GM19324 (cell line): ENCODE measurements at regions not wholly inside any gene's neighbourhood (a gene's known extent, or its start where the extent isn't known, plus 50 kb on each side); places are given as distances from the start of the nearest gene placed in this dataset.

Source experiments
- ATAC-seq: cut with Tn5 transposase; IDR thresholded peaks from one replicate; pipeline ENCODE4 v1.9.1; 2021; ENCODE audit warnings: mild to moderate bottlenecking, moderate library complexity; ENCODE audit not compliant: unreplicated experiment, low FRiP score

DNA sequence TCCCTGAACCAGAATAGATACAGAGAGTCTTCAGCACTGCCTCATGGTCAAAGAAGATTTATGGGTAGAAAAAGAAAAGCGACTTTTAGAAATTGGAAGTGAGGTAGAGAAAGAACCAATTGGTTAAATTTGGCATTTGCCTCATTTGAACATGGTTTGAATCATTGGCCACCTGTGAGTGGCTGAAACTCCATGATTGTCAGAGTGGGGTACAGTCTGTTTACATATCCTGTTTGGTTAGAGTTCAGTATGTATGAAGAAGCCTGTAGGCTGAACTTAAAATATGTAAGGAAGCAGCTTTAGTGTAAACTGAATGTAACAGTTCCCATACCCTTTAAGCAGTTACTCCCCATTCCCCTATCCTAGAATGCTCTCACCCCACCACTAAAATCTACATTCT, 76.0 kb upstream of the CTSO start:
- ATAC-seq: no peak

DNA sequence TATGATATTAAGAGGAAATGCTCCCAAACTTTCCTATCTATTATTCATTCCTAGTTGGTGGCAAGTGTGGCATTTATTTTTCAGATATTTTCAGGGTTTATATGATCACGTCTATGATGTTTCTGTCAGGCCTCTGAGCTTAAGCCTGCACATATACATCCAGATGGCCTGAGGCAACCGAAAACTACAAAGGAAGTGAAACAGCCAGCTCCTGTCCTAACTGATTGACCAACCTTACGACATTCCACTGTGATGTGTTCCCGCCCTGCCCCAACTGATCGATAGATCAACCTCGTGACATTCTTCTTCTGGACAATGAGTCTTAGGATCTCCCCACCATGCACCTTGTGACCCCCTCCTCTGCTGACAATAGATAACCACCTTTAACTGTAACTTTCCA, 67.6 kb upstream of the CTSO start:
- ATAC-seq: no peak

DNA sequence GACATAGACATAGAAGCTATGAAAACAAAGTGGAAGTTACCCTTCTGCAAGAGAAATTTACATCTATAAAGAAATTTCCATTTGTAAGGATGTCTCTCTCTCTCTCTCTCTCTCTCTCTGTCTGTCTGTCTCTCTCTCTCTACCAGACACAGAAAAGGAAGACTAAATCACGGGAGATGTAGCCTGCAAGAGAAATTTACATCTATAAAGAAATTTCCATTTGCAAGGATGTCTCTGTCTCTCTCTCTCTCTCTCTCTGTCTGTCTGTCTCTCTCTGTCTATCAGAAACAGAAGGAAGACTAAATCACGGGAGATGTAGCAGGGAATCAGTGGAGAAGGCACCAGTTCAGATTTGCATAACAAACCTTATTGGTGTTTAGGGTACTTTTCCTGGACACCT, 65.6 kb upstream of the CTSO start:
- ATAC-seq: no peak

DNA sequence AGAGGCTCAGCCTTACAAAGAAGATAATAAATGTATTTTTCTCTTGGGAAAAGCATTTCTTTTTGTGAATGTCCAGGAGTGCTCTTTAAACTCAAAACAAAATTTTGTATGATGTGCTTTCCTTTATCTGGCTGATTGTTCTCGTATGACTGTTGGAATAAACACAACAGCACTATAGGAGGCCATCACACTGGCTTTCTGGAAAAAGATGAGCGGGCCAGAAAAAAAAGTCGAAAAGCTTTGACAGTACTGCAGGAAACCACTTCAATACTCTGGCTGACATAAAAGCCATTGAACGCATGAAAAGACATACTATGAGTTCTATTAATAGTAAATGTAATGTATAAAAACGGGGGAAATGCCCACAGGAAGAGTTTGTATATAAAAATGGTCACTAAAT, 64.7 kb upstream of the CTSO start:
- no peak for ATAC-seq

DNA sequence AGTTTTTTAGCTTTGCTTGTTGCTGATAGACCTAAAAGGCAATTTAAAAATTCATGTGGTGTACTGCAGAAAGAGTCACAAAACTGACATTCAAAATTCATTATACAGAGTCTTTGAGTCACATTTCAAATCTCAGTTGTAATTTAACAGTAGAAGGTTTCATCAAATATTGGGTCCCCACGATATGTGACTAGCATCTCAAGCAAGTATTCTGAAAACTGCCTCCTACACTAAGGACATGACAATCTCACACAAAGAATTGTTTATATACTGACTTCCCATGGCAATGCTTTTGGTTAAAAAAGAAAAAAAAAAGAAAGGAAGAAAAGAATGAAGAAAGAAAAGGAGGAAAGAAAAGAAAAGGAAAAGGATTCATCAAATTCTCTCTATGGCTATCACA, 62.1 kb upstream of the CTSO start:
- ATAC-seq: no peak

DNA sequence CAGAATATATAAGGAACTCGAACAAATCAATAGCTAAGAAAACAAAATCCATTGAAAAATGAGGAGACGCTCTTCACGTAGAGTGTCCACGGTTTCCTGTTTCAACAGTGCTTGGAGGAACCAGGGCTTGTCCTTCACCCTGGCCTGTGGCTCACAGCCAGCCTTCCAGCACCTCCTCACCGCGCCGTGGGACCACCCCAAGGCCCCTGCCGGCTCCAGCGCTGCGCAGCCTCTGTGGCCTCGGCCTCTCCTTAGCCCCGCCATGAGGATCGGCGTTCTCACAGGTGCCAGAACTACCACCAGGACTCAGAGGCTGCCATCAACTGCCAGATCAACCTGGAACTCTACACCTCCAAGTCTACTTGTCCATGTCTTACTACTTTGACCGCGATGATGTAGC, 52.5 kb upstream of the CTSO start:
- no peak for ATAC-seq
